WTC11 (cell line): ENCODE measurements at regions not wholly inside any gene's neighbourhood (a gene's known extent, or its start where the extent isn't known, plus 50 kb on each side); places are given as distances from the start of the nearest gene placed in this dataset.

Experiments used
- ATF2 ChIP-seq: sonication (generic); formaldehyde crosslinking; IDR thresholded peaks from 2 replicates; pipeline ENCODE4 v1.8.1; 2022; ENCODE audit warnings: low read depth, missing genetic modification reagents, borderline replicate concordance
- TP53 ChIP-seq: sonication (generic); formaldehyde crosslinking; IDR thresholded peaks from 2 replicates; pipeline ENCODE4 v1.8.1; 2023; ENCODE audit warnings: mild to moderate bottlenecking, missing genetic modification reagents

- TF ChIP-seq TP53 (CRISPR knock-in tag) (no peak), ATF2 (CRISPR knock-in tag) (no peak)
These were observed 319.5 kb downstream of the PIK3R1 start for GRCh38 chr5:68534956-68535520.
